HG02571 (cell line): ENCODE measurements at regions not wholly inside any gene's neighbourhood (a gene's known extent, or its start where the extent isn't known, plus 50 kb on each side); places are given as distances from the start of the nearest gene placed in this dataset.
"Not testable (repeated sequence)": the region's sequence is repeated elsewhere in the genome, so short reads cannot be mapped to it uniquely, and the experiment has no call there.

ENCODE experiments used
- ATAC-seq: cut with Tn5 transposase; IDR thresholded peaks from one replicate; pipeline ENCODE4 v1.9.1; 2021; ENCODE audit warnings: mild to moderate bottlenecking, moderate library complexity; ENCODE audit not compliant: unreplicated experiment

- ATAC-seq: no peak
Observed at GRCh38 chr18:10162340-10162739, 248.5 kb downstream of the VAPA start.

DNA sequence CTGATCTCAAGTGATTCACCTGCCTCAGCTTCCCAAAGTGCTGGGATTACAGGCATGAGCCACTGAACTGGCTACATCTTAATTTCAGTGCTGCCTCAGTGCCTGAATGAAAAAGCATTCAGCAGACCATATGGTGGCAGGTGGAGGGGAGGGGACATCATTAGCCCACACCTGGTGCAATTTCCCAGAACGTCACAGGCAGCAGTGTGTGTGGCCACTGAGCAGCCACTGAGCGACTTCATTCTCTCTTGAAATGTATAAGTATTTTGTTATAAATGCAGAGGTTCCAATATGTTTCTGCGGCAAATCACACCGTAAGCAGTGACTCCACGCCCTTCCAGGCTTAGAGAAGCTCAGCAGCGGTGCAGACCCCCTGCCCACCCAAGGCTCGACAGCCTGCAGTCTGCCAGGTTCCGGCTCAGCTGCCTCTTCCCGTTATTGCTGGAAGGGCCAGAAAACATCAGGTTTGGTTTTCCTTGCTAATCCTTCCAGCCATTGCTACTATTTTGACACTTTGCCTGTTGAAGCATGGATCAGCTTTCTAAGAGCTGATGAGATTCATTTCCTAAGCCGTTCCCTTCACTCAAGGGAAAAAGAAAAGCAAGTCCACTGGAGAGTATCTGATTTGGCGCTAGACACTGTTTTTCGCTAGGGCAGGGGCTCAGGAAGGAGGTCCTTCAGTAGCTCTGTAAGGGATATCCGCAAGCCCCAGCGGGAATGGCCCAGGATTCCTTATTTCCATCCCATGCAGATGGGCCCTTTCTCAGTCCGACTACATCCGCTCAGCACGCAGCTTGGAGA is 250.7 kb downstream of the VAPA start:
- ATAC-seq: no peak

- ATAC-seq: no peak
Observed at GRCh38 chr18:10166164-10166807, 252.5 kb downstream of the VAPA start.

- no peak for ATAC-seq
Observed at GRCh38 chr18:10167759-10168158, 253.9 kb downstream of the VAPA start.

DNA sequence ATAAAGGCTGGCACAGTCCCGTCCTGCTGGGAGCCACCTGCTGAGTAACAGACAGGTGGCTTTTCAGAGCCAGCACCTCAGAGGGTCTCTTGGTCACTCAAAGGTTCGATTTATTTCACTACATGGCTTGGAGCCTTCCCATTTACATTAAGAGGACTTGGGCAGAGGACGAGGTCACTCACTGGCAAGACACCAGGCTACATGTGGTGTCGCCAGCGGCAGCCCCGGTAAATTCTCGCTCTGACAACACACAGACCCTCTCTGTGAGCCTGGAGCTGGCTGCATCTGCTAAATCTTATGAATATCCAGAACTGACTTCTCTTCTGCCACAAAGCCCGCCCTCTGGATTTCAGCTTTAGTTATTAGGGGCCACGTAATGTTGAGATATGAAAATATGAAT is 254.7 kb downstream of the VAPA start:
- no peak for ATAC-seq

GRCh38 chr18:10169064-10169562 is 255.3 kb downstream of the VAPA start:
- ATAC-seq: no peak

GRCh38 chr18:10169814-10170213 is 256.0 kb downstream of the VAPA start:
- ATAC-seq: no peak

- no peak for ATAC-seq
Observed at GRCh38 chr18:10170375-10170774, 256.6 kb downstream of the VAPA start.

DNA sequence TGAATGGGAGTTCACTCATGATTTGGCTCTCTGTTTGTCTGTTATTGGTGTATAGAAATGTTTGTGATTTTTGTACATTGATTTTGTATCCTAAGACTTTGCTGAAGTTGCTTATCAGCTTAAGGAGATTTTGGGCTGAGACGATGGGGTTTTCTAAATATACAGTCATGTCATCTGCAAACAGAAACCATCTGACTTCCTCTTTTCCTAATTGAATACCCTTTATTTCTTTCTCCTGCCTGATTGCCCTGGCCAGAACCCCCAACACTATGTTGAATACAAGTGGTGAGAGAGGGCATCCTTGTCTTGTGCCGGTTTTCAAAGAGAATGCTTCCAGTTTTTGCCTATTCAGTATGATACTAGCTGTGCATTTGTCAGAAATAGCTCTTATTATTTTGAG is 261.5 kb downstream of the VAPA start:
- not testable (repeated sequence) for ATAC-seq

DNA sequence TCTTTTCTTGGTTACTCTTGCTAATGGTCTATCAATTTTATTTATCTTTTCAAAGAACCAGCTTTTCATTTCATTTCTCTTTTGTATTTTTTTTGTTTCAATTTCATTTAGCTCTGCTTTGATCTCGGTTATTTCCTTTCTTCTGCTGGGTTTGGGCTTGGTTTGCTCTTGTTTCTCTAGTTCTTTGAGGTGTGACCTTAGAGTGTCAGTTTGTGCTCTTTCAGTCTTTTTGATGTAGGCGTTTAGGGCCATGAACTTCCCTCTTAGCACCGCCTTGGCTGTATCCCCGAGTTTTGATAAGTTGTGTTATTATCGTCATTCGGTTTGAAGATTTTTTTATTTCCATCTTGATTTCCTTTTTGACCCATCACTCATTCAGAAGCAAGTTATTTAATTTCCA is 265.5 kb downstream of the VAPA start:
- not testable (repeated sequence) for ATAC-seq

- ATAC-seq: no peak
Observed at GRCh38 chr18:10182009-10182624, 268.3 kb downstream of the VAPA start.

DNA sequence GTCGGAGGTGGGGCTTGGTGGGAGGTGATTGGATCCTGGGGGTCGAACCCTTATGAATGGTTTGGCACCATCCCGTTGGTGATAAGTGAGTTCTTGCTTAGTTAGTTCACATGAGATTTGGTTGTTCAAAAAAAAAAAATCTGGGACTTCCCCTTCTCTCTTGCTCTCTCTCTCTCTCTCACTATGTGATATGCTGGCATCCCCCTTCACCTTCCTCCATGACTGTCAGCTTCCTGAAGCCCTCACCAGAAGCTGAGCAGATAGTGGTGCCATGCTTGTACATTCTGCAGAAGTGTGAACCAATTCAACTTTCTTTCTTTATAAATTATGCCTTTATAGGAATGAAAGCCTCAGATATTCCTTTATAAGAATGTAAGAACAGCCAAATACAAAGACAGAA is 269.7 kb upstream of the APCDD1 start:
- ATAC-seq: no peak

GRCh38 chr18:10188971-10189810 is 265.2 kb upstream of the APCDD1 start:
- ATAC-seq: no peak

- no peak for ATAC-seq
Observed at GRCh38 chr18:10190564-10190963, 263.9 kb upstream of the APCDD1 start.

- ATAC-seq: no peak
Observed at GRCh38 chr18:10193444-10193843, 261.0 kb upstream of the APCDD1 start.

DNA sequence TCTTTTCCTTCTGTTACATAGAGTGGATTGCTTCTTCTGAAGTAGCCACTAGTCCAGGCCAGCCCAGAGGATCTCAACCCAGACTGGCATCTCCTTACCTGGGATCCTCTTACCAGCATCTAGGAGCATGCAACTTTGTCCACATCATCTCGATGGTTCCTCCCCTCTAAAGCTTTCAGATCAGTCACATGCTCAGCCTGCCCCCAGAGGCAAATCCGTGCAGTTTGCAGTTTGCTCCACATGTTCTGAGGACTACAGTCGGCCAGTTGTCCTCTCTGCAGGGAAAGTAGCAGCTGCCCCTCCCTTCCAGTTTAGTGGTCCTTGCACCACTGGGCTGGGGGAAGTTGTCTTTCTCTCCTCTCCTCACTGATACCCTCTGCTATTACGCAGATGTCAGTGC is 259.8 kb upstream of the APCDD1 start:
- ATAC-seq: no peak

DNA sequence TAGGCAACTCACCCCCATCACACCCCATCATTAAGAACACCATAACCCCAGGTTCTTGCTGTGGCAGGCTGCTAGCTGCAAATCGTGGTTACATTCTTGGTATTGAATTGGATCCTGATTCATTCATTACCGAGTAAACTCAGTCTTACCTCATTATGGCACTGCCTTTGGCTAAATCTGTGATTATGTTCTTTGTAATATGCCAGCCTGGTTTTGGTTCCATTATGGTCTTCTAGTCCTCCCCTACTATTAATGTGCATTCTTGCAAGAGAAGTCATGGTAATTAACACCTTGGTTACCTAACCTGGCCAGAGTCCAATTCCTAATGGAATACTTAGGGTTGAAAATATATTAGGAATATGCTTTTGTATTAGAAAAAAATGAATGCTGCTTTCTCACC is 258.9 kb upstream of the APCDD1 start:
- ATAC-seq: no peak

- no peak for ATAC-seq
Observed at GRCh38 chr18:10197097-10197496, 257.3 kb upstream of the APCDD1 start.

DNA sequence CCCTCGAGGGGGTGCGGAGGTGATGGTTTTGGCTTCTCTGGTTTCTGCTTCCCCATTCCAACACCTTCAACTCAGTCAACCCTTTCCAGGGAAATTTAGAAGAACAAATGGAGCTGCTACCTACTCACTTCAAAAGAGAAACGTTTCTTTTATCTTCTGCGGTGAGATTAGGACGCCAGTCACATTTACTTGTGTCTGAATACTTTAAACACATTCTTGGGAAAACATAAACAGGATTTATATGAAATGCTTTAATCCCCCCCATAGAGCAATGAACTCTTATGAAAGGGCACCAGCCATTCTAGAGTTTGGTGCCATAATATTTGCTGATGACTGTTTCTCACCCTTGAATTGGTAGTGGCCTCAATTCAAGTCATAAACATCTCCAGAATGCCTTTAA is 253.2 kb upstream of the APCDD1 start:
- no peak for ATAC-seq

DNA sequence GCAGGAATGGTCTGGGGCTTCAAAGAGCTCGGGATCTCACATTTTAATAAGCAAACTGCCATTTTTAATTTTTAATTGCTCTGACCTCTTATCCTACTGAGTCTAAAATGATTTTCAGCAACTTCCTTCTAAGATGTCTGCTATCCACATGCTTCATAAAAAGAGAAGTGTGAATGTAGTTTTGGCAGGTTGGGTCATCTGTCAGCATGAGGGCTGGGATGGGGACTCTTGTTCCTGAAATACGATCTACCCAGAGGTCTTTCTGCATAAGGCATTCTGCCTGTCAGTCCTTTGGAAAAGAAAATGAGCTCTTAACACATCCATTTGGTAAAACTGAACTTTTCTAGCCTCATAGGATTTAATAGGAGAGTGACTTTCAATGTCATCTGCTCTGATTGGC is 252.8 kb upstream of the APCDD1 start:
- no peak for ATAC-seq

DNA sequence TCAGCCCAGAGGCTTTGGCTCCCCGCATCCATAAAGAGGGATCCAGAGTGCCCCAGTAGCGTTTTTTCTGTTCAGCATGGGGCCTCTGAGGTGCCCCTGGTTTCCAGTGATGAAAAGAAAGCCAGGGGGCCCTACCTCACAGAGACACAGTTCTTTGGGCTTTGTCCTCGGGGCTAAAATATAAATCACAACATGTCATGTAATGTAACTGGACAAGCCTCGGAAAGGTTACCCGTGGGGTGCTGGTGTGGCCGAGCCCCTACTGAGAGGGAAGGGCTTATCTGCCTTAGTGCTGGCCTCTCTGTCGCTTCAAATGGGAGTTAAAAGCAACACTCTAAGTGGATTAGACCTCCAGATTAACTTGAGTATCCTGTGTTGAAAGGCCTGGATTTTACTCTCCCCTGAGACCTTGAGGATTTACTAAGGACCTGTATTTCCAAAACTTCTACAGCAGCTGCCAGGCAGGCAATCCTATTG is 251.6 kb upstream of the APCDD1 start:
- no peak for ATAC-seq
